ENCODE measurements at regions not wholly inside any gene's neighbourhood (a gene's known extent, or its start where the extent isn't known, plus 50 kb on each side); places are given as distances from the start of the nearest gene placed in this dataset.

- DNase-seq: no peak
Observed at GRCh38 chr4:120524237-120524636, 398.3 kb downstream of the PRDM5 start.

DNA sequence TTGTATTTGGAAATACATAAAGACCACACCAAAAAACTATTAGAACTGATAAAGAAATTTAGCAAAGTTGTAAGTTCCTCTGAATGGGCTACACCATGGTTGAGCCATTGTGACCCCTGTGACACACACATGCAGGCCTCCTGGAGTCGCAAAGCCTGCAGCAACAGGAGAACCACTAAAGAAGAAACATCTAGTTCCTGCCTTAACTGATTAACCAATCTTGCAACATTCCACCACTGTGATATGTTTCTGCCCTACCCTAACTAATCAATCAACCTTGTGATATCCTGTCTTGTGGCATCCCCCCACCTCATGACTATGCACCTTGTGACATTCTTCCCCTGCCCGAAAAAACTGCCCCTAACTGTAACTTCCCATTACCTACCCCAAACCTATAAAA lies 401.8 kb downstream of the PRDM5 start:
- DNase-seq: no peak

GRCh38 chr4:120517966-120518365 lies 404.6 kb downstream of the PRDM5 start:
- DNase-seq: peak; percentile 49

DNA sequence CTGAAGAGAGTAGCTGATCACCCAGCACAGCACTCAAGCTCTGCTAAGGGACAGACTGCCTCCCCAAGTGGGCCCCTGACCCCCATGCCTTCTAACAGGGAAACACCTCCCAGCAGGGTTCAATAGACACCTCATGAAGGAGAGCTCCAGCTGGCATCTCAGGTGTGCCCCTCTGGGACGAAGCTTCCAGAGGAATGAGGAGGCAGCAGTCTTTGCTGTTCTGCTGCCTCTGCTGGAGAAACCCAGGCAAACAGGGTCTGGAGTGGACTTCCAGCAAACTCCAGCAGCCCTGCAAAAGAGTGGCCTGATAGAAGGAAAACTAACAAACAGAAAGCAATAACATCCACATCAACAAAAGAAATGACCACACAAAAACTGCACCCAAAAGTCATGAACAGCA lies 412.8 kb downstream of the PRDM5 start:
- DNase-seq: no peak

- no peak for DNase-seq
Observed at GRCh38 chr4:120509222-120509621, 413.3 kb downstream of the PRDM5 start.

- no peak for DNase-seq
Observed at GRCh38 chr4:120508036-120508435, 414.5 kb downstream of the PRDM5 start.

DNA sequence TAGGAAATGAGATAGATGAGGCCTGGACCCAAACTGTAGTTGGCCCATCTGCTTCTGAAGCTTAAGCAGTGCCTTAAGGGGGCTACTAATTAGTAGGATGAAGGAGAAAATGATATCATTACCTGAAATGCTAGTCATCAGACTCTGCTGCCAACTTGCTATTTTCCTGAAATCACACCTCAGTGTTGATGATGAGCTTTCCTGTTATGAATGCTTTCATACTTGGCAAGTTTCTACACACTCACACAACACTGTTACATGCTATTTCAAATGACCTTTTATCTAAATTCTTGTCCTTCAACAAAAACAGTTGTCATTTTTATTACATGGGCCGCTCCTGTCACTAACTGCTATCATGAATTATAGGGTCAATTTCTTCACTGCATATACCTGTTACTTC lies 416.0 kb downstream of the PRDM5 start:
- DNase-seq: no peak

- no peak for DNase-seq
Observed at GRCh38 chr4:120498678-120499077, 423.8 kb downstream of the PRDM5 start.

DNA sequence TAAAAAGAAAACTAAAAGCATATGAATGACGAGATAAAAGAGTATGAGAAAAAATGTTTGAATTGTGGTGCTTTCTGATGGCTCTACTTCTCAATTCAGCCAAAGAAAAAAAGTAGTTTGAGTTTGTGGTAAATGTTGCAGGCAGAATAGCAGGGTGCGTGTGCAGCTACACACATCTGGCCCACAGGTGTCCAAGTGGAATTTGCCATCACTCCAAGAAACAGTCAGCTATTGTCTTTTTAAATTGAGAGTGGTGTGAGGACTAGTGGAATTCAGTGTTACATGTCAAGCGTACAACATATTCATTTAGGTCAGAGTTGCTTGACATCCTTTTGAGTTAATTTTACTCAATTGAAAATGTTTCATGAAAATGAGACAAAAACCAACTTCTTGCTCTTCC lies 424.8 kb upstream of the MAD2L1 start:
- no peak for DNase-seq

DNA sequence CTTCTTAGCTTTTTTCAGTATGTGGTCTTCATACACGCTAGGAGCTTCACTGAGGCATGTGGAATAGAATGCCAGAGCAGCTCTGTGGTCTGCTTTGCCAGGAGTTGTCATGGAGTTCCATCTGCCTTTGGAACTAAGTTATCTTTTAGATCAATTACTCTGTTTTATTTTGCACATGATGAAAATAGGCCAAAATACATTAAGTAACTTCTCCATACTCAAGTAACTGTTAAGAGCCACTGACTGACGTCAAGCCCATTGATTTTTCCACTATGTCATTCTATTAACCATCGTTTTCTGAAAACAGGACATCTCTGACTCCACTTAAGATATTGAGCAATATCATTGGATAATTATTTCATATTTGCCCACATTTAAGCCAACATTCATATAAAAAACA lies 415.1 kb upstream of the MAD2L1 start:
- DNase-seq: peak; percentile 61

GRCh38 chr4:120472447-120473131 lies 405.9 kb upstream of the MAD2L1 start:
- DNase-seq: no peak

DNA sequence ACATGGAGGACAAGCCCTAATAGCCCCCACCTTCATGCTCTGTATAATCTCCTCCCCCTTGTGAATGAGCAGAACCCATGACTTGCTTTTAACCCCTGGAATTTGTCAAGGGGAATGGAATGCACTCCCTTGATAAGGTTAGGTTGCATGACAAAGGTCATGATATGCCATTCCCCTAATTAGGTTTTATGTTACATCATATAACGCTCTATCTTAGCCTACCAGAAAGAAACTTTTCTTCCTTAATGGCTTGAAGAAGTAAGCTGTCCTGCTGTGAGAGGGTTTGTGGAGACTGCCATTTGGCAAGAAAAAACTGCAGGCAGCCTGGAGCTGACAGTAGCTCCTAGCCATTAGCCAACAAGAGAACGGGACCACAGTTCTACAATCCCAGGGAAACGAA lies 399.8 kb upstream of the MAD2L1 start:
- DNase-seq: no peak

GRCh38 chr4:120454788-120455187 lies 388.1 kb upstream of the MAD2L1 start:
- DNase-seq: no peak

DNA sequence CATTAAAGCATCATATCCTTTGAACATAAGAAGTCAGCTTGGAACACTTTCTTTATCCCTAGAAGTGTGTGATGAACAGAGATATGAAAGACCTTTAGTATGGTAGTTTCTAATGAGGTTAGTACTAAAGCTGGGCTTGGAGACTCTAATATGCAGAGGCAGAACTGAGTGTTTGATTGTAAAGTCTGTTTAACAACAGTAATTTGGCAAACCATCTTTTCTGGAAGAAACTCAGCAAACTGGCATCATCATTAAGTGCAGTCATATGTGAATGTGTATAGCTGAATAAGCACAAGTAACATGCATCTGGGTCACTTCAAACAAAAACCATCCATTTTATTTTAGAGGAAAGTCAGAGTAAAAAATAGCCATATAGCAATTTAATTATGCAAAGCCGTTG lies 385.9 kb upstream of the MAD2L1 start:
- DNase-seq: no peak

DNA sequence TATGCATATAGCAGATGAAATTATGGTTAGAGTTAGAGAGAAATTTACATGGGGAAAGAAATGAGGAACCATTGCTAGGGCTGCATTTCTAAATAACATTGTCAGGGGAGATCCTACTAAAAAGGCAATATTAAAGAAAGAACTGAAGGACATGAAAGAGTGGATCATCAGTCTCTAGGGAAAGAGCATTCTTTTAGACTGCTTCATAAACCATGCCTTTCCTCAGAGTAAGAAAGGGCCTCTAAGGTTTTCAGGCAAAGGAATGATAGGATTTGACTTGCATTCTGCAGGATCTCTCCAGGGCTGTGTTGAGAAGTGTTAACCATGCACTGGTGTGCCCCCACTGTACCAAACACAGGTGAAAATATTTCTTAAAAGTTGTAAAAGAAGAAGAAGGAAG lies 385.4 kb upstream of the MAD2L1 start:
- DNase-seq: peak; percentile 85

- peak; percentile 53 for DNase-seq
Observed at GRCh38 chr4:120447774-120448173, 381.1 kb upstream of the MAD2L1 start.

DNA sequence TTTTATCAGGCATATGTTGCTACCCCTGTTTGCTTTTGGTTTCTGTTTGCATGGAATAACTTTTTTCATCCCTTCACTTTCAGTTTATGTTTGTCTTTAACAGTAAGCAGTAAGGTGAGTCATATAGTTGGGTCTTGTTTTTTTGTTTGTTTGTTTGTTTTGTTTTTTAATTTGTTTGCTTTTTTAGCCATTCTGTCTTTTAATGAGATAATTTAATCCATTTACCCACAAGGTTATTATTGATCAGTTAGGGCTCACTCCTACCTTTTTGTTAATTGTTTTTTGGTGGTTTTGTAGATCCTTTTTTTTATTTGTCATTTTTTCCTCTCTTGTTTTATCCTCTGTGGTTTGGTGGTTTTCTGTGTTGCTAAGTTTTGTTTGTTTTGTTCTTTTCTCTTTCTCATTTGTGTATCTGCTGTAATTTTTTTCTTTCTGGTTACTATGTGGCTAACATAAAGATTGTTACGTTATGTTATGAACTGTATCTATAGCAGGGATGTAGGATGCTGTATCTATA lies 379.5 kb upstream of the MAD2L1 start:
- DNase-seq: no peak

DNA sequence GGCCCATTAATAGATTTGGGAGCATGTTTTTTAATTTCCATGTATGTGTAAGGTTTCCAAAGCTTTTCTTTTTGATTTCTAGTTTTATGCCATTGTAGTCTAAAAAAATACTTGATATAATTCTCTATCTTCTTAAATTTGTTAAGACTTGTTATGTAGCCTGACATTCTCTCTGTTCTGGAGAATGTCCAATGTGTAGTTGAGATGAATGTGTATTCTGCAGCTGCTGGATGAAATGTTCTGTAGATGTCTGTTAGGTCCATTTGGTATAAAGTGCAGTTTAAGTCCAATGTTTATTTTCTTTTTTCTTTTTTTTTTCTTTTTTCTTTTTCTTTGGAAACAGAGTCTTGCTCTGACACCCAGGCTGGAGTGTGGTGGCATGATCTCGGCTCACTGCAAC lies 378.5 kb upstream of the MAD2L1 start:
- no peak for DNase-seq

DNA sequence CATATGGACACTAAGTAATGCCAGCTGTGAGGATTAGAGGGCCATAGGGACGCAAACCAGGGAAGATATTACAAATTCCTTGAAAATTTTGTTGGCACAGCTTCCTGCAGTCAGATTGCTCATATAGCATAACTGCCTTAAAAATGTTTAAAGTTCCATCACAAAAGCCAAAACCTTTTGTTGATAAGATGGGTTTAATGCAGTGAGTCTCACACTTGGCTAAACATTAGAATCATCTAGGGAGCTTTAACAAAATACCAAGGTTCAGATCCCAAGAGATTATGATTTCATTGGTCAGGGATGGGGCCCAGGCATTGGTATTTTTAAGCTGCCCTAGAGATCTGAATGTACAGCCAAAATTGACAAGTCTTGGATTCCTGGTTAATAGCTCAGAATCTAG lies 376.5 kb upstream of the MAD2L1 start:
- peak; percentile 98 for DNase-seq

DNA sequence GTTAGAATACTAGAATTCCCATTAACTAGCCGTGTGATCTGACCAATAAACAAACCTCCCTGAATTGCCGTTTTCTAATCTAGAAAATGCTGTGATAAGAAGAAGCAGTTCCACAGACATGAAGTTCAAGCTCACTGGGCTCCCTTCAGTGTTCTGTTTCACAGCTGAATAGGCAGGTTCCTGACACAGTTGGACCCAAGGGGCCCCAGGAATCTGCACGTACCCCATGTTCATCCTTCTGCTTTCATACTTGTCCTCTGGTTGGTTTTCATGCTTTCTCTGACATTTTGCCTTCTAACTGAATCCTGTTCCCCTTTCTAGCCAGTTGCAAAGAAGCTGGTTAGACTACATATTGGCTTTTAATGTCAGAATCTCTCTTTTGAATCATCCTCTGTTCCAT lies 374.1 kb upstream of the MAD2L1 start:
- no peak for DNase-seq

DNA sequence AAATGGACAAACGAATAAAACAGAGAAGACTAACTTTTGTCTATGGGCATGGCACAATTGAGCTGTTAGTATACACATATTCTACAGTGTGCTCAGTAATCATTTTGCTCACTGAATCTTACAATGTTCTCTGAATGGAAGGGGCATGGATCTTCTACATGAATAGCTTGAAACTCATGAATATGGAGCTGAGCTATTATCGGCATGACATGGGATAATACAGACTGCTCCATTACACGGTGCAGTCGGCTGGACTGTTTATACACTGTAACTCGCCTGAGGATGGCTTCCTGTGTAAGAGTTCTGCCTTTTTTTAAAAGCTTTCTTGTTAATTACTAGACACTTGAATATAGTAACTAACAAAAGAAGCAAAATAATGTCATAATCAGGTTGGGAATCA lies 368.5 kb upstream of the MAD2L1 start:
- DNase-seq: no peak

- peak; percentile 49 for DNase-seq
Observed at GRCh38 chr4:120434756-120435155, 368.1 kb upstream of the MAD2L1 start.

DNA sequence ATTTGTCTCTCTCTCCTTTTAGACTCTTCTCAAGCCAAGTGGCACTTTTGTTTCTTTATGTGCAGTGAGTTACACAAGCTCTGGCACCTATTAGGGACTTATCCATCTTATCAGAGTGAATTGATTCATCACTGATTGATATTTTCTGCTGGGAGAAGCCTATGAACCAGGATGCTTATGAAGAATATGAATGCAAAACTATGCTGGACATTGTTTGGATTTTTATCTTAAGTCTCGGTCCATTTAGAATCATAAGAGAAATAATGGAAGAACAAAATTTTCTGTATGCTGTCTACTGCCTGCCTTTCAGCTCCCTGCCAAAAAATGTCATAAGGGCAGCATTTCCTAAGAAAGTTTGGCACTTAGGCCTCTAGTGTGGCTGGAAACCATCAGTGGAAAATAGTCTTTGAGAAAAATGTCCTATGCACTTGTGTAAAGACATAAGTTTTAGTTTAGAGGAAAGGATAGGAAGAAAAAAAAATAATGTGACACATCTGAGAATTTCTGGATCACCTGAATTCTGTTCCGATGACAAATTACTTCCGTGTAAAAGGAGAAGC lies 365.7 kb upstream of the MAD2L1 start:
- DNase-seq: no peak

DNA sequence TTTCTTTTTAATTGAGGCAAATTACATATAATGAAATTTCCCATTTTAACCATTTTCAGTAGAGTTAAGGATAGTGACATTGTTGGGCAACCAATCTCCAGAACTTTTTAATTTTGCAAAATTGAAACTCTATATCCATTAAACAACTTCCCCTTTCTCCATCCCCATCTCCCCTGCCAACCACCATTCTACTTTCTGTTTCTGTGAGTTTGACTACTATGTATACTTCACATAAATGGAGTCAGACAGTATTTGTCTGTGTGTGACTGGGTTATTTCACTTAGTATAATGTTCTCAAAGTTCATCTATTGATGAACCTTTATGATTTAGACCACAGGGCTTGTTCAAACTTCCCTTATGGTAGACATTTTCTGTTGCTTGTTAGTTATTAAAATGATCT lies 364.5 kb upstream of the MAD2L1 start:
- no peak for DNase-seq

- DNase-seq: peak; percentile 51
Observed at GRCh38 chr4:120418146-120418545, 351.5 kb upstream of the MAD2L1 start.
